ENCODE measurements at regions not wholly inside any gene's neighbourhood (a gene's known extent, or its start where the extent isn't known, plus 50 kb on each side); places are given as distances from the start of the nearest gene placed in this dataset.

DNA sequence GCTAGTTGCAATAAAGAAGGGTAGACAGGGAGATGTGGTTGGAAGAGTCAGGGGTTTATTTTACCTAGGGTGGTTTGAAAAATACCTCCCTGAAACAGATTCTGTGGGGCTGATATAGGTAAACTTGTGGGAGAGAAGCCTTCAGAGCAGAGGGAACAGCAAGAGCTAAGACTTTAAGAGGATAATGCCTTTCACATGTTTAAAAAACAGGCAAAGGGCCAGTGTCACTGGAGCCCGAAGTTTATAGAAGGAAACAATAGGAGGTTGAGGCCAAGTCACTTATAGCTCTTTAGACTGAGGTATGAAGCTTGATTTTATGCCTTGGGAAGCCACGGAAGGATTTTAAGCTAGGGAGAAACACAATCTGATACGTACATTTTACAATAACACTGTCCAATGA lies 448.7 kb downstream of the TAFA4 start:
- Histone ChIP-seq H3K36me3 (ENCODE audit: insufficient read depth, low read length) (no peaks in the 10 kb centered on the region), H3K9me3 (ENCODE audit: low read depth, low read length) (no peaks in the 10 kb centered on the region), H3K4me3 (no peak overlapping the region), H3K9ac (ENCODE audit: insufficient read length) (no peak overlapping the region), H3K27ac (no peak overlapping the region)
- TF ChIP-seq FOXP2 (optimal IDR thresholded peaks at IDR 0.05; ENCODE audit: control extremely low read depth, extremely low read length, insufficient read depth) (no peak), EZH2 (IDR thresholded peaks at IDR 0.05) (no peak), POLR2AphosphoS5 (IDR thresholded peaks at IDR 0.05; ENCODE audit: borderline replicate concordance, low read depth, low read length) (no peak)
- no peak for DNase-seq (ENCODE audit: low read depth, low spot score)

DNA sequence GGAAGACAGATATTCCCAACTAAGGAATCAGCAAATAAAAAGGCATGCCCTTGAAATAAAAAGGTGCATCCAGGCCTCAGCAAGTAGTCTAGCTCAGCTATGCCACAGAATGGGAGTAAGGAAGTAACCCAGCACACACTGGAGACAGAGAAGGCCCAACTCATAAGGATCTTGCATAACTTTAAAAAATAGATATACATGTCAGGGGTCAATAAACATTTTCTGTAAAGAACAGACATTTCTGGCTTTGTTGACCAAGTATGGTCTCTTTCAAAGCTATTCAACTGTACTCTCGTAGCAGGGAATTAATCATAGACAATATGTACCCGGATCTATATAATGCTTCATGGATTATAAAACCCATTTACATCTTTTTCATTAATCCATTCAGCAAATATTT lies 449.3 kb downstream of the TAFA4 start:
- H3K36me3 ChIP-seq (ENCODE audit: insufficient read depth, low read length): no peaks in the 10 kb centered on the region
- DNase-seq (ENCODE audit: low read depth, low spot score): no peak
- TF ChIP-seq POLR2AphosphoS5 (IDR thresholded peaks at IDR 0.05; ENCODE audit: borderline replicate concordance, low read depth, low read length): no peak
- no peak overlapping the region for H3K9ac ChIP-seq (ENCODE audit: insufficient read length)
- H3K4me3 ChIP-seq: no peak overlapping the region
- no peaks in the 10 kb centered on the region for H3K9me3 ChIP-seq (ENCODE audit: low read depth, low read length)
- H3K27ac ChIP-seq: no peak overlapping the region

DNA sequence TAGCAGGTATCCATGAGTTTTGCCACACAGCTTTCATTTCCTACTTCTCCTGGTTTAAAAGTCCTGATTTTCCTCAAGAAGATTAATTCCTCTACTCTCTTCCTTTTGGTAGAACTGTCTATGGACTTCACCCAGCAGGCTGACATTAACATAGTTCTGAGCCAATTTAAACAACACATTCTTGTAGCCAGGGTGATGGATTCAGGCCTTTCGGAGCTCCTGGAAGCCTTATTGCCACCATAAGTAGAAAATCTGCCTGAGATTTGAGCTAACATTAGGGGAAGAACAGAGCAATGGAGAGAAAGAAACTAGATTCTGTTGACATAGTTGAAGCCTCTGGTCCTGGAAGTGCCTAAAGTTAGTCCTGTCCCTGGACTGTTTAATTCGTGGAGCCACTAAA lies 449.8 kb downstream of the TAFA4 start:
- Histone ChIP-seq H3K27ac (no peak overlapping the region), H3K36me3 (ENCODE audit: insufficient read depth, low read length) (no peaks in the 10 kb centered on the region), H3K9ac (ENCODE audit: insufficient read length) (no peak overlapping the region), H3K9me3 (ENCODE audit: low read depth, low read length) (no peaks in the 10 kb centered on the region), H3K4me3 (no peak overlapping the region)
- DNase-seq (ENCODE audit: low read depth, low spot score): no peak
- no peak for TF ChIP-seq FOXP2 (optimal IDR thresholded peaks at IDR 0.05; ENCODE audit: control extremely low read depth, extremely low read length, insufficient read depth)
- TF ChIP-seq POLR2AphosphoS5 (IDR thresholded peaks at IDR 0.05; ENCODE audit: borderline replicate concordance, low read depth, low read length): no peak
- TF ChIP-seq EZH2 (IDR thresholded peaks at IDR 0.05): no peak

DNA sequence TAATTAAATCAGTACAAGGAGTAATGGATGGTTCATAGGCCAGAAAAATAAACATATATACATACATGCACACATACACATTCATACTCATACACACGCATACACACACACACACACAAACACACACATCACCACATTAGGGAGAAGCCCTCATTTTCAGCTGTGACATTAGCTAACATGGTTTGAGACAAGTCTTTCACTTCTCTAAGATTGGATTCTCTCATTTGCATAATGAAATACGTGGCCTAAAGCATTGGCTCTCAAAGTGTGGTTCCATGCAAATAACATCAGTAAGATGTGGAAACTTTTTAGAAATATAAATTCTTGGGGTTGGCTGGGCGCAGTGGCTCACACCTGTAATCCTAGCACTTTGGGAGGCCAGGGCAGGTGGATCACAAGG lies 452.6 kb downstream of the TAFA4 start:
- TF ChIP-seq POLR2AphosphoS5 (IDR thresholded peaks at IDR 0.05; ENCODE audit: borderline replicate concordance, low read depth, low read length) (no peak), FOXP2 (optimal IDR thresholded peaks at IDR 0.05; ENCODE audit: control extremely low read depth, extremely low read length, insufficient read depth) (no peak), EZH2 (IDR thresholded peaks at IDR 0.05) (no peak)
- Histone ChIP-seq H3K9ac (ENCODE audit: insufficient read length) (no peak overlapping the region), H3K36me3 (ENCODE audit: insufficient read depth, low read length) (no peaks in the 10 kb centered on the region), H3K4me3 (no peak overlapping the region), H3K9me3 (ENCODE audit: low read depth, low read length) (no peaks in the 10 kb centered on the region), H3K27ac (no peak overlapping the region)
- no peak for DNase-seq (ENCODE audit: low read depth, low spot score)

DNA sequence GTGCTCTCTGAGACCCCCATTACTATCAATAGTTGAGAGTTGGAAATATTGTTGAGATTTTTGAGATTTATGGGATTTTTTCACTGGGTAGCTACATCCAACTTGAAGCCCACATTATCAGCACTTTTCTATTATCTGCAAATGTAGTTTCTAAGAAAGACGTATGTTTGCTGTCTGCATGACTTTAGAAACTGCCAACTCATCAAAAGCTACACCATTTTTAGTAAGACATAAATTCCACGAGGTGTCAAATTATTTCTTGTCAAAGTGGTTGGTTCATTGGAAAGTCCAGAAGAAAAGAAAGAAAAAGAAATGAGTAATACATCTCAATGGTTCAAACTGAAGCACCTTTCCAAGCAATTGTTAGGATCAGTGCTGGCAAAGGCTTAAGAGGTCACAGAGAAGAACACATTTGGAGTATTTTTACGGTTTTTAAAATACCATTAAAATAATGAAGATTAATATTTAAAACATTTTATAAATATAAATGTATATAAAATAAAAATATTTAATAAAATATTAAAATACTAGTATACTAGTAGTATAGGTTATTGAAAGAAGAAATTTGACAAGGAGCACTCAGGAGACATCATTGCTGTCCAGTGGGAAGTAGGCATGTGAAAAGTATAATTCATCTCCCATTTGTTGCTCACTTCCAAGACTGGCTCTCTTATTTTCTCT lies 463.5 kb downstream of the TAFA4 start:
- Histone ChIP-seq H3K9me3 (ENCODE audit: low read depth, low read length) (no peaks in the 10 kb centered on the region), H3K36me3 (ENCODE audit: insufficient read depth, low read length) (no peaks in the 10 kb centered on the region), H3K4me3 (no peak overlapping the region), H3K9ac (ENCODE audit: insufficient read length) (no peak overlapping the region), H3K27ac (no peak overlapping the region)
- DNase-seq (ENCODE audit: low read depth, low spot score): no peak
- TF ChIP-seq EZH2 (IDR thresholded peaks at IDR 0.05) (no peak), FOXP2 (optimal IDR thresholded peaks at IDR 0.05; ENCODE audit: control extremely low read depth, extremely low read length, insufficient read depth) (no peak), POLR2AphosphoS5 (IDR thresholded peaks at IDR 0.05; ENCODE audit: borderline replicate concordance, low read depth, low read length) (no peak)

DNA sequence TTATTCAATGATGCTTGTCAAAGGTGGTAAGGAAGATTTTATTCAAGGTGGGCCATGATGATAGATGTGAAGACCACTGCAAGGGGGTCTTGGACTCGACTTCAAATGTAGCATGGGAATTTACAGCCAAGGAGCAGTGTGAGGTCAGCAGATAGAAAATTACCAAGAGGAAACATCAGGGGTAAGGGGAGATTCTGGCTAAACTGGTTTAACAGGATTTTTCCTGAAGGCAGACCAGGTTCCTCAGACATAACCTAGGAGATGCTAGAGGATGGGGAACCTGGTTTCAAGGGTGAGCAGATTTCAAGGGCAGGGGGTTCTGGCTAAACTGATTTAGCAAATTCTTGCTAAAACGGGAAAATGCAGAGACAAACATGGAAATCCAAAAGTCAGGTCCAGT lies 464.9 kb downstream of the TAFA4 start:
- Histone ChIP-seq H3K27ac (no peak overlapping the region), H3K36me3 (ENCODE audit: insufficient read depth, low read length) (no peaks in the 10 kb centered on the region), H3K9ac (ENCODE audit: insufficient read length) (no peak overlapping the region), H3K4me3 (no peak overlapping the region), H3K9me3 (ENCODE audit: low read depth, low read length) (no peaks in the 10 kb centered on the region)
- DNase-seq (ENCODE audit: low read depth, low spot score): no peak
- TF ChIP-seq FOXP2 (optimal IDR thresholded peaks at IDR 0.05; ENCODE audit: control extremely low read depth, extremely low read length, insufficient read depth): no peak
- TF ChIP-seq POLR2AphosphoS5 (IDR thresholded peaks at IDR 0.05; ENCODE audit: borderline replicate concordance, low read depth, low read length): no peak
- no peak for TF ChIP-seq EZH2 (IDR thresholded peaks at IDR 0.05)

DNA sequence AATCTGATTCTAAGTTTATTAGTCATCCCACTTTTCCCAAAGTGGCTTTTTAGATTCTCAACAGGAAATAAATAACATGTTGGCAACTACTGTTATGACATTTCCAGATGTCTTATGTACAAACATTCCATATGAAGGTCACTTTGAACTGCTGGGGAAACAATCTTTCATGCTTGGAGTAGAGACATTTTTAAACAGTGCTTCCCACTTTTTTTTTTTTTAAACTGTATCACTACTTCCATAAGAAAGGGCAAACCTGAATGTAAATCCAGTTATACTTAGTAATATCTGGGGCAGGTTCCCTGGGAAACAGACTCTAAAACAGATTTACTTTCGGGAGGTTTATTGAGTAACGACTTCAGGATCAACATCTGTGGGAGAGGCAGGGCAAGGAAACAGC lies 473.8 kb downstream of the TAFA4 start:
- Histone ChIP-seq H3K9ac (ENCODE audit: insufficient read length) (no peak overlapping the region), H3K36me3 (ENCODE audit: insufficient read depth, low read length) (no peaks in the 10 kb centered on the region), H3K9me3 (ENCODE audit: low read depth, low read length) (no peaks in the 10 kb centered on the region), H3K4me3 (no peak overlapping the region), H3K27ac (no peak overlapping the region)
- TF ChIP-seq POLR2AphosphoS5 (IDR thresholded peaks at IDR 0.05; ENCODE audit: borderline replicate concordance, low read depth, low read length) (no peak), EZH2 (IDR thresholded peaks at IDR 0.05) (no peak), FOXP2 (optimal IDR thresholded peaks at IDR 0.05; ENCODE audit: control extremely low read depth, extremely low read length, insufficient read depth) (no peak)
- no peak for DNase-seq (ENCODE audit: low read depth, low spot score)

DNA sequence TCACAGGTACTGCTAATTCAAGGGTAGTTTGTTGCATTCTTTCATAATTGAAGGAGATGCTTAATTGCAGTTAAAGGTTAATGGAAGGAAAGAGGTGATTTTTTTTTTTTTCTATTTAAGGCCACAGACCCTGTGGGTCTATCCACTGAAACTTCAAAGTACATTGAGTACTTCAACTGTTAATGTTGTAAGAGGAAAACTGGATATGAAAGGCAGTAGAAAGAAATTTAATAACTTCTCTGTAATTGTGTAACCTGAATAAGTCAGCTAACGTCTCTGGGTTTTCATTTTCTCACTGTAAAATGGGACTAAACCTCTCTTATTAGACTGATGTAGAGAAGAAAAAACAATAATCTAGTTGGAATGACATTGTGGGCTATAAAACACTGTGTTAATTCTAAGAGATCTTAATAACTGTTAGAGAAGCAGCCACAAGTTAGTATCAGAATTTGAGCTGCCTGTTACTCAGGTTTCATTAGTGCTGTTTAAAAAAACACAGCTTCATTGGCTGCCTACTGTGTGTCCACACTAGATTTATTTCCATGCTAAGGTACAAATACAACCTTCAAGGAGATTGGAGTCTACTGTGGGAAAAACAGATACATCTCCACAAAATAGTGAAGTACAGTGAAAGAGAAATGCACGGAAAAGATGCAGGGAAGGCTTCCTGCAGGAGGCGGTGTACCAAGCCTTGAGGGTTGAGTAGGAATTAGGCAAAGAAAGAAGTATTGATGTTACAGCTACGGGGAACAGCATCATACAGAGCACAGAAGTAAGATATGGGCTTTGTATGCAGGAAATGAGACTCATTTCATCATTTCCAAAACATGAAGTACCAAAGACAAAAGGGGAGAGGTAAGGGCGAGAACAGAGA lies 483.6 kb downstream of the TAFA4 start:
- DNase-seq (ENCODE audit: low read depth, low spot score): no peak
- Histone ChIP-seq H3K9me3 (ENCODE audit: low read depth, low read length) (no peaks in the 10 kb centered on the region), H3K4me3 (no peak overlapping the region), H3K36me3 (ENCODE audit: insufficient read depth, low read length) (no peaks in the 10 kb centered on the region), H3K27ac (no peak overlapping the region), H3K9ac (ENCODE audit: insufficient read length) (no peak overlapping the region)
- no peak for TF ChIP-seq EZH2 (IDR thresholded peaks at IDR 0.05)
- no peak for TF ChIP-seq FOXP2 (optimal IDR thresholded peaks at IDR 0.05; ENCODE audit: control extremely low read depth, extremely low read length, insufficient read depth)
- TF ChIP-seq POLR2AphosphoS5 (IDR thresholded peaks at IDR 0.05; ENCODE audit: borderline replicate concordance, low read depth, low read length): no peak
